ENCODE measurements at regions not wholly inside any gene's neighbourhood (a gene's known extent, or its start where the extent isn't known, plus 50 kb on each side); places are given as distances from the start of the nearest gene placed in this dataset.
"Not testable (repeated sequence)": the region's sequence is repeated elsewhere in the genome, so short reads cannot be mapped to it uniquely, and the experiment has no call there.

GRCh38 chr2:228516019-228516418 lies 334.5 kb upstream of the SPHKAP start:
- Histone ChIP-seq H3K36me3 (ENCODE audit: control insufficient read depth, insufficient read depth, low read length) (no peaks in the 10 kb centered on the region), H3K4me3 (ENCODE audit: low read depth in 2 of 2, low read length in 2 of 2) (no peak overlapping the region), H3K27ac (ENCODE audit: low read length) (no peak overlapping the region), H3K27me3 (ENCODE audit: control insufficient read depth, insufficient read depth, low read length) (no peaks in the 10 kb centered on the region), H3K9me3 (ENCODE audit: control insufficient read depth, insufficient read depth, low read depth, low read length) (no peaks in the 10 kb centered on the region), H3K4me1 (ENCODE audit: control insufficient read depth, insufficient read depth, low read length) (no peaks in the 10 kb centered on the region)
- POLR2A ChIA-PET, result no interaction called here
- intact Hi-C loops (cut with micrococcal nuclease; ENCODE audit: unreplicated experiment) (no loop called here), in situ Hi-C loops (cut with HindIII; ENCODE audit: low pct_unique_long_range_greater_than_20kb, low sequenced_read_pairs) (no loop called here)
- TF ChIP-seq CTCF (IDR thresholded peaks at IDR 0.05) (no peak), SIN3A (IDR thresholded peaks at IDR 0.05; ENCODE audit: borderline replicate concordance, insufficient read depth, low read depth, low read length) (no peak), TCF7L2 (IDR thresholded peaks at IDR 0.05; ENCODE audit: low read depth, low read length) (no peak), REST (IDR thresholded peaks at IDR 0.05; ENCODE audit: insufficient read depth in 1 of 2, low read depth in 2 of 2, low read length in 1 of 2) (no peak), POLR2AphosphoS5 (IDR thresholded peaks at IDR 0.05; ENCODE audit: low read depth, low read length) (no peak)
- DNase-seq (ENCODE audit: low read depth, low spot score), result no peak
- no TSS peak for BruUV-seq (replicated peaks)
- CTCF ChIA-PET, result no interaction called here
- ATAC-seq, result no peak

- ATAC-seq; POLR2A ChIA-PET; H3K27me3 ChIP-seq (ENCODE audit: control insufficient read depth, insufficient read depth, low read length); H3K9me3 ChIP-seq (ENCODE audit: control insufficient read depth, insufficient read depth, low read depth, low read length); in situ Hi-C loops (cut with HindIII; ENCODE audit: low pct_unique_long_range_greater_than_20kb, low sequenced_read_pairs); BruUV-seq (replicated peaks); CTCF ChIA-PET; H3K4me3 ChIP-seq (ENCODE audit: low read depth in 2 of 2, low read length in 2 of 2); H3K36me3 ChIP-seq (ENCODE audit: control insufficient read depth, insufficient read depth, low read length); H3K4me1 ChIP-seq (ENCODE audit: control insufficient read depth, insufficient read depth, low read length); H3K27ac ChIP-seq (ENCODE audit: low read length); intact Hi-C loops (cut with micrococcal nuclease; ENCODE audit: unreplicated experiment); DNase-seq (ENCODE audit: low read depth, low spot score): not testable (repeated sequence)
Measured at GRCh38 chr2:228513480-228513879, 332.0 kb upstream of the SPHKAP start.

GRCh38 chr2:228509021-228509420 lies 327.5 kb upstream of the SPHKAP start:
- POLR2A ChIA-PET, result no interaction called here
- DNase-seq (ENCODE audit: low read depth, low spot score) (no peak), ATAC-seq (no peak)
- H3K4me1 ChIP-seq (ENCODE audit: control insufficient read depth, insufficient read depth, low read length), result no peaks in the 10 kb centered on the region
- H3K4me3 ChIP-seq (ENCODE audit: low read depth in 2 of 2, low read length in 2 of 2), result no peak overlapping the region
- no peaks in the 10 kb centered on the region for H3K9me3 ChIP-seq (ENCODE audit: control insufficient read depth, insufficient read depth, low read depth, low read length)
- H3K36me3 ChIP-seq (ENCODE audit: control insufficient read depth, insufficient read depth, low read length), result no peaks in the 10 kb centered on the region
- in situ Hi-C loops (cut with HindIII; ENCODE audit: low pct_unique_long_range_greater_than_20kb, low sequenced_read_pairs) (no loop called here), intact Hi-C loops (cut with micrococcal nuclease; ENCODE audit: unreplicated experiment) (no loop called here)
- H3K27me3 ChIP-seq (ENCODE audit: control insufficient read depth, insufficient read depth, low read length), result no peaks in the 10 kb centered on the region
- no peak for TF ChIP-seq SIN3A (IDR thresholded peaks at IDR 0.05; ENCODE audit: borderline replicate concordance, insufficient read depth, low read depth, low read length)
- no peak for TF ChIP-seq CTCF (IDR thresholded peaks at IDR 0.05)
- no peak for TF ChIP-seq POLR2AphosphoS5 (IDR thresholded peaks at IDR 0.05; ENCODE audit: low read depth, low read length)
- CTCF ChIA-PET, result no interaction called here
- no peak overlapping the region for H3K27ac ChIP-seq (ENCODE audit: low read length)
- no TSS peak for BruUV-seq (replicated peaks)

Data from Panc1 (cell line).